T-helper 2 cell (primary cell): ENCODE measurements at regions not wholly inside any gene's neighbourhood (a gene's known extent, or its start where the extent isn't known, plus 50 kb on each side); places are given as distances from the start of the nearest gene placed in this dataset.
"Not testable (repeated sequence)": the region's sequence is repeated elsewhere in the genome, so short reads cannot be mapped to it uniquely, and the experiment has no call there.

Source experiments
- DNase-seq, 5 experiments: peaks; one replicate each; pipeline versions ENCODE4 v3.0.0 to v3.0.0-alpha.2; 2012 to 2022

- DNase-seq: no peak
Measured at GRCh38 chr14:92223025-92223424, 99.9 kb upstream of the SLC24A4 start.

DNA sequence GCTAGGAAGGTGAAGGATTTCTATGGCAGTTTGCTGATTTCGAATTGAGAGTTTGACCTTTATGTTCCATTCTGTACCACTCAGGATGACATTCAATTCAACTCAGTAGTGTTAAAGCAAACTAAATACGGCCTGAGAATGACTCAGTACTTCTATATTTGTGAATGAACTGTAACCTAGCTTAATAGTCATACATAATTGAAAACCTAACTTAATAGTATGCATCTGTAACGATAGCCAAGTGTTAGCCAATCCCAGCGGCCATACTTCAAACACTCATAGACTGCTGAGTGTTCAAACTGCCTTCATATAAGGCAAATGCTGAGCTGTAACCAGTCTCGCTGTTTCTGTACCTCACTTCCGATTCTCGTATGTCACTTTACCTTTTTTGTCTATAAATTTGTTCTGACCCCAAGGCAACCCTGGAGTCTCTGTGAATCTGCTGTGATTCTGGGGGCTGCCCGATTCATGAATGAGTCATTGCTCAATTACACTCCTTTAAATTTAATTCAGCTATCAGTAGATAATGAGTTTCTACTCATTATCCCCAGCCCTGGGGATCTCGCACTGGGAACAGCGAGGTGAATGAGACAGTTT lies 98.5 kb upstream of the SLC24A4 start:
- DNase-seq: no peak

DNA sequence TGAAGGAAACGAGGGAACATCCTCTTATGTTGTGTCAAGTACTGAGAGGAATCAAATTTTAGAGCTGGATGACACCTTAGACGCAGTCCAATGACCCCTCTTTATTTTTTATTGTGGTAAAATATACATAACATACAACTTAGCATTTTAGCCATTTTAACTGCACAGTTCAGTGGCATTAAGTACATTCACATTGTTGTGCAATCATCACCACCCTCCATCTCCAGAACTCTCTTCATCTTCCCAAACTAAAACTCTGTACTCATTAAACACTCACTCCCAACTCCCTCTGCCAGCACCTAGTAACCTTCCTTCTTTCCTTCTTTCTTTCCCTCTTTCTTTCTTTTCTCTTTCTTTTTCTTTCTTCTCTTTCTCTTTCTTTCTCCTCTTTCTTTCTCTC lies 97.2 kb upstream of the SLC24A4 start:
- no peak for DNase-seq

DNA sequence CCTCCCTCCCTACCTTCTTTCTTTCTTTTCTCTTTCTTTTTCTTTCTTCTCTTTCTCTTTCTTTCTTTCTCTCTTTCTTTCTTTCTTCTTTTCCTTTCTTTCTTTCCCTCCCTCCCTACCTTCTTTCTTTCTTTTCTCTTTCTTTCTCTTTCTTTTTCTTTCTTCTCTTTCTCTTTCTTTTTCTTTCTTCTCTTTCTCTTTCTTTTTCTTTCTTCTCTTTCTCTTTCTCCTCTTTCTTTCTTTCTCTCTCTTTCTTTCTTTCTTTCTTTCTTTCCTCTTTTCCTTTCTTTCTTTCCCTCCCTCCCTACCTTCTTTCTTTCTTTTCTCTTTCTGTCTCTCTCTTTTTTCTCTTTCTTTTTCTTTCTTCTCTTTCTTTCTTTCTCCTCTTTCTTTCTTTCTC lies 96.8 kb upstream of the SLC24A4 start:
- DNase-seq: not testable (repeated sequence)

DNA sequence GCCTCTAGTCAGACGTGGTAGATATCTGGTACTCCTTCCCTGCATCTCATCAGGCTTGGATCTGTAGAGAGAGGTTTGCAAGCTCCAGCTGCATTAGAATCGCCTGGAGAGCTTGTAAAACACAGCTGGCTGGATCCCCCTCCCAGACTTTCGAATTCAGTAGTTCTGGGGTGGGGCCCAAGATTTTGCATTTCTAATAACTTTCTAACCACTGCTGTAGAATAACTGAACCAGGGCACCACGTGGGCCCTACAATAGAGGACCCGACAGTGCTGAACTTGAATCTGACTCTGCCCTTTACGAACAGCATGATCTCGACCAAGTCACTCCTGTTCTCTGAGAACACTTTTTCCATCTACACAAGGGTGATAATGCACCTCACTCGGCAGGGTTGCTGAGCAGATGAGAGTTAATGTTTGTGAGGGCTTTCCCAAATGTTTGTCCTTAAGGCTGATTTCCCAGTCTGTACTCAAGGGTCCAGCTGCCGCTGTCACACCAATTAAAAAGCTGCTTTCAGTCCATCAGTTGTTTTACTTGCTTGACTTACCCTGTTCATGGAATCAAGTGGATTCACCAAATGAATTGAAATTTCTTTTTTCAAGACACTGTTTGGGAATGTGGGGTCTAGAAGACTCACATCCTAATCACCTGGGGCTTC lies 86.6 kb upstream of the SLC24A4 start:
- no peak for DNase-seq

DNA sequence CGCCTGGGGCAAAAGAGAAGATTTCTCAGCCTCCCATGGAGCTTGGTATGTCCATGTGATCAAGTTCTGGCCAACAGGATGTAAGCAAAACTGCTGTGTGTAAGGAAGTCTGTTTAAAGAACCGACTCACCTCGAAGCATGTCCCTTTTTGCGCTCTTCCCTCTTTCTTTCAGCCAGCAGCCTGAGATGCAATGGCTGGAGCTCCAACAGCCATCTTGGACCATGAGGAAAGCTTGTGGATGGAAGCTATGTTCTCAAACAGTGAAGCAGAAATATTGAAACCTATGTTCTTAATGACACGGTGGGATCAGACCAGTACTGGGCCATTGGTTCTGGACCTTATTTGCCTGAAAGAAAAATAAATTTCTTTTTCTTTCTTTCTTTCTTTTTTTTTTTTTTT lies 82.3 kb upstream of the SLC24A4 start:
- DNase-seq: no peak

DNA sequence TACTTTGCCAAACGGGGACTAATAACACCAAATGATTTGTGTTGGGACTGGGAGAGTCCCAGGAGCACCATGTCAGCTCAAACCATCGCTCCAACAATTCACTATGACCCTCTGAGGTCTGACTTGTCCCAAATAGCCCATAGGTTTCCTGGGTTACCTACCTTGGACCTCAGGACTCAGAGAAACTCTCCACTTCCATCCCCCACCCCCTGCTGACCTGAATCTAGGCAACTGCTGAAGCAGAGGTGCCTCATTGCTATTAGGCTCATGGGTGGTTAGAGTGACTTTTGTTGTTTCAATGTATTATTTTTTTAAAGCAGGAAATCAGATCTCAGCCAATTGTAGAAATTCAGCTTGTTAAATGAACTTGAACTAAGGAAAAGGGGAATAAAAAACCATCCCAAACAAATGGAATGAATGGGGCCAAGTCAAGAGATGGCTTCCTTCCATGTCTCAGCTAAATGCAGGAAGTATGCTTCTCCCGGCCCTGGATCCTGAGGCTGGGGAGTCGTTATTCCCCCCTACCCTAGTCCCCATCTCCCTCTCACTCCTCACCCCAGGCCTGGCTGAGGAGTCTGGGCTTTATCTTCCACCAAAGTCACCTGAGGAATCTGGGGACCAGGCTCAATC lies 80.9 kb upstream of the SLC24A4 start:
- no peak for DNase-seq

DNA sequence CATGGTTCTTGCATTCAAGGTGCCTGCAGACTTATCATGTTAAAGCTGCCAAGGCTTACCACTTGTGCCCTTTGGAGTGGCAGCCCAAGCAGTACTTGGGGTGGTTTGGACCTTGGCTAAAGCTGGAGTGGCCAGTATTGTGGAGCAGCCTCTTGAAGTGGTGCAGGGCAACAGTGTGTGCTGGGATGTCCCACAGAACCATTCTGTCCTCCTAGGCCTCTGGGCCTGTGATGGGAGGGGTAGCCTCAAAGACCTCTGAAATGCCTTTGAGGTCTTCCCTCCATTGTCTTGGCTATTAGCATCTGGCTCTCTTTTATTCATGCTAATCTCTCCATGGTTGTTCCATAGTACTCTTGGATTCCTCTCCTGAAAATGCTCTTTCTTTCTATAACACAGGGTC lies 78.2 kb upstream of the SLC24A4 start:
- DNase-seq: no peak

DNA sequence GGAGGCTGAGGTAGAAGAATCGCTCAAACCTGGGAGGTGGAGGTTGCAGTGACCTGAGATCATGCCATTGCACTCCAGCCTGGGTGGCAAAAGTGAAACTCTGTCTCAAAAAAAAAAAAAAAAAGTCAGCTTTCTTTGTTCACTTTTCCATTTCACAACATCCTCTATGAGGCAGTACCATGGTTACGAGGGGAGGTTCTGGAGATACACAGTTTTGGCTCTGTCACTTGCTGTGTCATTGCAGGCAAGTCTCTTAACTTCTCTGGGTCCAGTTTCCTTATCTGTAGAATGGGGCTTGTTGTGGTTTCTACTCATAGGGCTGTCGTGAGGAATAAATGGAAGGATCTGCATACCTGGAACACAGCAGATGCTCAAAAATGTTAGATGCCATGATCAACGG lies 75.6 kb upstream of the SLC24A4 start:
- no peak for DNase-seq

GRCh38 chr14:92247947-92248346 lies 75.0 kb upstream of the SLC24A4 start:
- DNase-seq: no peak

GRCh38 chr14:92248696-92249095 lies 74.3 kb upstream of the SLC24A4 start:
- no peak for DNase-seq

DNA sequence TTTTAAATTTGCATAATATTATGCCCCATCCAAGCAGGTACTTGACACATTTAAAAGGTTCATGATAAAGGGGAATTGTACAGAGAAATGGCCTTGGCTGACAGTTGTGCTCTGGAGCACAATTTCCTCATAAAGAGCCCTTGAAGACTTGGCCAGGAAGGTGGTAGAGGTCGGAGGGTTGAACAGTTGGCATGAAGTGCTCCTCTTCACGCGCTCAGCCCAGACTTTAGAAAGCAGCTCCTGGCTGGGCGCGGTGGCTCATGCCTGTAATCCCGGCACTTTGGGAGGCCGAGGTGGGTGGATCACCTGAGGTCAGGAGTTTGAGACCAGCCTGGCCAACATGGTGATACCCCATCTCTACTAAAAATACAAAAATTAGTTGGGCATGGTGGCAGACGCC lies 72.6 kb upstream of the SLC24A4 start:
- not testable (repeated sequence) for DNase-seq

- DNase-seq: no peak
Measured at GRCh38 chr14:92252323-92252722, 70.6 kb upstream of the SLC24A4 start.

- no peak for DNase-seq
Measured at GRCh38 chr14:92253381-92253894, 69.5 kb upstream of the SLC24A4 start.

DNA sequence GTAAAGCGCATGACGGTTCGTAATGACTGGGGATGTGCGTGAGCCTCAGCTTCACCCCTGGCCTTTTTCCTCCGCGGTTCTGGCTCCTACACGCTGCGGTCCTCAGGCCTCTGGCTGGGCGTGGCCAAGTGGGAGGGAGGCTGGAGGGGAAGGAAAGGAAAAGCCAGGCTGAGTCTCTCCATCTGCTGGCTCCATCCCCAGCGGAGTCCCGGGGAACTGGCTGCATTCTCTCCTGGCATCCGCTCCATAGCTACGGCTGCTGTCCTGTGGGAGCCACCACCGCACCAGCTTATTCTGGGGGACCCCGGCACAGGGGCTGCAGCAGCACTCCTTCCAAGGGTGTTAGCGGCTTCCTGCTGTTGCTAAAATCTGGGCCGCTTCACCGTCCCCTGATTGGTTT lies 68.2 kb upstream of the SLC24A4 start:
- DNase-seq: no peak

GRCh38 chr14:92258934-92259333 lies 64.0 kb upstream of the SLC24A4 start:
- DNase-seq: peak in 1 of 5 experiments; percentile 10

GRCh38 chr14:92259613-92260357 lies 63.2 kb upstream of the SLC24A4 start:
- peak in 1 of 5 experiments; percentile 48 for DNase-seq

DNA sequence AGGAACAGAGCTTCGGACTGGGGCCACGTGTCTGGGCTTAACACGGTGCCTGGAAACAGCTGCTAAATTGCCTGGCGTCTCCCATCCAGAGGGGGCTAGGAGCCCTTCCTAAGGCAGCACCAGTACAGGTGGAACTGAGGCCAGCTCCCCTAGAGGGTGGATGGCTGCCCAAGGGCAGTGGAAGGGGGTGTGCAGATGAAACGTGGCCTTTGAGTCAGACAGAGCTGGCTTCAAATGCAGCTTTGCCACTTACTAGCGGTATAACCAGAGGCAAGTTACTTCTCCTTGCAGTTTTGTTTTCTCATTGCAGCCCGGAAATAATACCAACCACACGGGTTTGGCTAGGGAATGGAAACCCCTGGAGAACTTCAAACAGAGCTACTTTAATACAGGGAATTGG lies 59.3 kb upstream of the SLC24A4 start:
- no peak for DNase-seq

GRCh38 chr14:92264195-92264594 lies 58.8 kb upstream of the SLC24A4 start:
- no peak for DNase-seq

- no peak for DNase-seq
Measured at GRCh38 chr14:92266216-92266615, 56.7 kb upstream of the SLC24A4 start.
